GM12878 (cell line): ENCODE measurements at regions not wholly inside any gene's neighbourhood (a gene's known extent, or its start where the extent isn't known, plus 50 kb on each side); places are given as distances from the start of the nearest gene placed in this dataset.

Source experiments
- CREM ChIP-seq: IDR thresholded peaks from 2 replicates; pipeline ENCODE4 v1.6.1; 2014; ENCODE audit warnings: antibody characterized with exemption, low read depth
- ETV6 ChIP-seq, 2 experiments: fragments of 450-650 bp in 1 of 2; IDR thresholded peaks in 1 of 2; conservative IDR thresholded peaks in 1 of 2; 2 replicates each; pipeline ENCODE4 v1.6.1; 2014; ENCODE audit warnings: antibody characterized with exemption in 1 of 2, borderline replicate concordance in 1 of 2, low read depth in 1 of 2, mild to moderate bottlenecking in 1 of 2, moderate library complexity in 1 of 2
- JUNB ChIP-seq: IDR thresholded peaks from 2 replicates; pipeline ENCODE4 v1.6.1; 2016; ENCODE audit warnings: antibody characterized with exemption, mild to moderate bottlenecking
- KAT2A ChIP-seq: conservative IDR thresholded peaks from 2 replicates; pipeline ENCODE4 v1.6.1; 2011; ENCODE audit warnings: low read depth, low read length; ENCODE audit not compliant: control insufficient read depth
- NR2C2 ChIP-seq: IDR thresholded peaks from 2 replicates; pipeline ENCODE4 v1.6.1; 2011; ENCODE audit warnings: borderline replicate concordance, low read depth; ENCODE audit not compliant: control insufficient read depth, insufficient read length
- PRDM15 ChIP-seq: fragments of 450-650 bp; formaldehyde crosslinking; IDR thresholded peaks from 2 replicates; pipeline ENCODE4 v1.4.0; 2020; ENCODE audit warnings: mild to moderate bottlenecking, moderate library complexity
- RELA ChIP-seq: fragments of 450-650 bp; IDR thresholded peaks from 2 replicates; pipeline ENCODE4 v1.8.0; 2014; ENCODE audit warnings: borderline replicate concordance; ENCODE audit not compliant: partially characterized antibody
- SMAD5 ChIP-seq: IDR thresholded peaks from 2 replicates; pipeline ENCODE4 v1.6.1; 2016; ENCODE audit warnings: antibody characterized with exemption, low read depth
- TBL1XR1 ChIP-seq: IDR thresholded peaks from 2 replicates; pipeline ENCODE4 v1.6.1; 2012; ENCODE audit warnings: low read depth, low read length, improper control_type of control experiment
- ZBED1 ChIP-seq: IDR thresholded peaks from 2 replicates; pipeline ENCODE4 v1.6.1; 2016; ENCODE audit warnings: borderline replicate concordance
- ZNF687 ChIP-seq: fragments of 450-650 bp; IDR thresholded peaks from 2 replicates; pipeline ENCODE4 v1.6.1; 2017; ENCODE audit warnings: mild to moderate bottlenecking, moderate library complexity
- TF ChIP-seq, protein P1 (sequence below), 3 experiments: IDR thresholded peaks in 2 of 3; conservative IDR thresholded peaks in 1 of 3; 2 replicates each; pipeline ENCODE4 v1.5.1; 2011; ENCODE audit warnings: low read depth in 3 of 3, low read length in 3 of 3, mild to moderate bottlenecking in 3 of 3, control low read depth in 2 of 3, moderate library complexity in 2 of 3, inconsistent platforms in 1 of 3, mixed read lengths in 1 of 3; ENCODE audit not compliant: control insufficient read depth in 2 of 3, insufficient read depth in 1 of 3; ENCODE audit errors: extremely low read depth in 1 of 3

DNA sequence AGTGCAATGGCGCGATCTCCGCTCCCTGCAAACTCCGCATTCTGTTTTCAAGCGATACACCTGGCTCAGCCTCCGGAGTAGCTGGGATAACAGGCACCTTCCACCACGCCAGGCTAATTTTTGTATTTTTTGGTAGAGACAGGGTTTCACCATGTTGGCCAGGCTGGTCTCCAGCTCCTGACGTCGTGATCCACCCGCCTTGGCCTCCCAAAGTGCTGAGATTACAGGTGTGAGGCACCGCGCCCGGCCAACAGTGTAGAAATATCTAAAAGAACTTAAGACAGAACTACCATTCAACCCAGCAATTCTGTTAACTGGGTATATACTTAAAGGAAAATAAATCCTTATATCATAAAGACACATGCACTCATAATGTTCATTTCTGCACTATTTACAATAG is 335.3 kb upstream of the LUZP2 start (continued):
- TF ChIP-seq PRDM15 (no peak), SMAD5 (no peak), CREM (no peak), KAT2A (no peak), ZNF687 (no peak), RELA (no peak), TBL1XR1 (no peak), ZBED1 (no peak), JUNB (no peak), NR2C2 (no peak), ETV6 (conservative IDR thresholded peaks at IDR 0.05 in 1 of 2, IDR thresholded peaks at IDR 0.05 in 1 of 2; ENCODE audit: borderline replicate concordance in 1 of 2, low read depth in 1 of 2) (no peak)
- TF ChIP-seq, protein P1, sequence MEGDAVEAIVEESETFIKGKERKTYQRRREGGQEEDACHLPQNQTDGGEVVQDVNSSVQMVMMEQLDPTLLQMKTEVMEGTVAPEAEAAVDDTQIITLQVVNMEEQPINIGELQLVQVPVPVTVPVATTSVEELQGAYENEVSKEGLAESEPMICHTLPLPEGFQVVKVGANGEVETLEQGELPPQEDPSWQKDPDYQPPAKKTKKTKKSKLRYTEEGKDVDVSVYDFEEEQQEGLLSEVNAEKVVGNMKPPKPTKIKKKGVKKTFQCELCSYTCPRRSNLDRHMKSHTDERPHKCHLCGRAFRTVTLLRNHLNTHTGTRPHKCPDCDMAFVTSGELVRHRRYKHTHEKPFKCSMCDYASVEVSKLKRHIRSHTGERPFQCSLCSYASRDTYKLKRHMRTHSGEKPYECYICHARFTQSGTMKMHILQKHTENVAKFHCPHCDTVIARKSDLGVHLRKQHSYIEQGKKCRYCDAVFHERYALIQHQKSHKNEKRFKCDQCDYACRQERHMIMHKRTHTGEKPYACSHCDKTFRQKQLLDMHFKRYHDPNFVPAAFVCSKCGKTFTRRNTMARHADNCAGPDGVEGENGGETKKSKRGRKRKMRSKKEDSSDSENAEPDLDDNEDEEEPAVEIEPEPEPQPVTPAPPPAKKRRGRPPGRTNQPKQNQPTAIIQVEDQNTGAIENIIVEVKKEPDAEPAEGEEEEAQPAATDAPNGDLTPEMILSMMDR (IDR thresholded peaks at IDR 0.05 in 2 of 3, conservative IDR thresholded peaks at IDR 0.05 in 1 of 3; ENCODE audit: control insufficient read depth in 2 of 3, extremely low read depth in 1 of 3, insufficient read depth in 1 of 3, low read depth in 3 of 3, low read length in 3 of 3): no peak
